ENCODE measurements at regions not wholly inside any gene's neighbourhood (a gene's known extent, or its start where the extent isn't known, plus 50 kb on each side); places are given as distances from the start of the nearest gene placed in this dataset.

GRCh38 chr5:117872798-117873368, 1115.5 kb downstream of the DTWD2 start:
- Mint-ChIP-seq H3K27ac (no peak overlapping the region), H3K4me3 (no peak overlapping the region), H3K9me3 (peaks cover 9% of the 10 kb centered on the region), H3K4me1 (no peaks in the 10 kb centered on the region), H3K27me3 (no peaks in the 10 kb centered on the region), H3K36me3 (ENCODE audit: low read depth) (no peaks in the 10 kb centered on the region)
- intact Hi-C loops (cut with micrococcal nuclease), result no loop called here
- CTCF ChIA-PET, result no interaction called here
- ATAC-seq (ENCODE audit: low read depth), result no peak
- TF ChIP-seq CTCF (IDR thresholded peaks at IDR 0.05), result no peak
- DNase-seq, result no peak
- POLR2A ChIA-PET, result no interaction called here

GRCh38 chr5:117869596-117869995, 1118.8 kb downstream of the DTWD2 start:
- no peaks in the 10 kb centered on the region for H3K4me1 Mint-ChIP-seq
- no peaks in the 10 kb centered on the region for H3K36me3 Mint-ChIP-seq (ENCODE audit: low read depth)
- ChIA-PET POLR2A (no interaction called here), CTCF (no interaction called here)
- H3K4me3 Mint-ChIP-seq, result no peak overlapping the region
- TF ChIP-seq CTCF (IDR thresholded peaks at IDR 0.05), result no peak
- H3K9me3 Mint-ChIP-seq, result peaks cover 3% of the 10 kb centered on the region
- no peak overlapping the region for H3K27ac Mint-ChIP-seq
- H3K27me3 Mint-ChIP-seq, result no peaks in the 10 kb centered on the region
- ATAC-seq (ENCODE audit: low read depth) (no peak), DNase-seq (no peak)
- intact Hi-C loops (cut with micrococcal nuclease), result no loop called here

- Mint-ChIP-seq H3K36me3 (ENCODE audit: low read depth) (no peaks in the 10 kb centered on the region), H3K4me3 (no peak overlapping the region), H3K9me3 (no peaks in the 10 kb centered on the region), H3K4me1 (no peaks in the 10 kb centered on the region), H3K27me3 (no peaks in the 10 kb centered on the region), H3K27ac (no peak overlapping the region)
- intact Hi-C loops (cut with micrococcal nuclease), result no loop called here
- ChIA-PET CTCF (no interaction called here), POLR2A (no interaction called here)
- no peak for DNase-seq
- TF ChIP-seq CTCF (IDR thresholded peaks at IDR 0.05), result no peak
- ATAC-seq (ENCODE audit: low read depth), result no peak
Observed at GRCh38 chr5:117863586-117864296, 1124.6 kb downstream of the DTWD2 start.

- ChIA-PET CTCF (no interaction called here), POLR2A (no interaction called here)
- Mint-ChIP-seq H3K27me3 (no peaks in the 10 kb centered on the region), H3K4me3 (no peak overlapping the region), H3K36me3 (ENCODE audit: low read depth) (no peaks in the 10 kb centered on the region), H3K9me3 (peaks cover 2% of the 10 kb centered on the region), H3K27ac (no peak overlapping the region), H3K4me1 (no peaks in the 10 kb centered on the region)
- ATAC-seq (ENCODE audit: low read depth), result no peak
- no peak for DNase-seq
- intact Hi-C loops (cut with micrococcal nuclease), result no loop called here
- TF ChIP-seq CTCF (IDR thresholded peaks at IDR 0.05), result no peak
Observed at GRCh38 chr5:117860550-117860949, 1127.8 kb downstream of the DTWD2 start.

GRCh38 chr5:117859176-117859575, 1129.2 kb downstream of the DTWD2 start:
- ChIA-PET CTCF (no interaction called here), POLR2A (no interaction called here)
- Mint-ChIP-seq H3K36me3 (ENCODE audit: low read depth) (no peaks in the 10 kb centered on the region), H3K4me1 (no peaks in the 10 kb centered on the region), H3K27me3 (no peaks in the 10 kb centered on the region), H3K4me3 (no peak overlapping the region), H3K9me3 (peaks cover 2% of the 10 kb centered on the region), H3K27ac (no peak overlapping the region)
- TF ChIP-seq CTCF (IDR thresholded peaks at IDR 0.05), result no peak
- intact Hi-C loops (cut with micrococcal nuclease), result no loop called here
- ATAC-seq (ENCODE audit: low read depth) (no peak), DNase-seq (no peak)

Measured in activated B cell treated with CpG ODN at 0.5 μM for 24 hours (primary cell).